GM23248 (cell line): ENCODE measurements at regions not wholly inside any gene's neighbourhood (a gene's known extent, or its start where the extent isn't known, plus 50 kb on each side); places are given as distances from the start of the nearest gene placed in this dataset.

ENCODE experiments used
- DNase-seq: peaks from one replicate; pipeline ENCODE4 v3.0.0-alpha.2; 2015
- H2AFZ ChIP-seq: fragments of 200-600 bp; sonication (generic); 2 replicates; pipeline ENCODE4 v1.6.1; 2016; ENCODE audit warnings: antibody characterized with exemption
- H3F3A ChIP-seq: fragments of 200-600 bp; sonication (generic); 2 replicates; pipeline ENCODE4 v1.6.1; 2016; ENCODE audit warnings: mild to moderate bottlenecking, antibody characterized with exemption, mixed run types; ENCODE audit not compliant: insufficient read depth
- H3K27ac ChIP-seq: fragments of 200-600 bp; sonication (generic); 2 replicates; pipeline ENCODE4 v1.5.1; 2016; ENCODE audit warnings: mild to moderate bottlenecking
- H3K27me3 ChIP-seq: fragments of 200-600 bp; sonication (generic); replicated peaks from 2 replicates; pipeline ENCODE4 v1.6.1; 2016; ENCODE audit warnings: mild to moderate bottlenecking; ENCODE audit not compliant: insufficient read depth
- H3K36me3 ChIP-seq: fragments of 200-600 bp; sonication (generic); 2 replicates; pipeline ENCODE4 v1.6.1; 2016; ENCODE audit warnings: low read depth, mild to moderate bottlenecking
- H3K4me1 ChIP-seq: fragments of 200-600 bp; sonication (generic); 2 replicates; pipeline ENCODE4 v1.6.1; 2016; ENCODE audit warnings: mild to moderate bottlenecking; ENCODE audit not compliant: insufficient read depth
- H3K4me2 ChIP-seq: fragments of 200-600 bp; sonication (generic); one replicate; pipeline ENCODE4 v1.6.1; 2016; ENCODE audit warnings: mild to moderate bottlenecking; ENCODE audit not compliant: unreplicated experiment
- H3K4me3 ChIP-seq: fragments of 200-600 bp; sonication (generic); 2 replicates; pipeline ENCODE4 v1.5.1; 2016; ENCODE audit warnings: mild to moderate bottlenecking
- H3K79me2 ChIP-seq: fragments of 200-600 bp; sonication (generic); 2 replicates; pipeline ENCODE4 v1.6.1; 2016; ENCODE audit warnings: mild to moderate bottlenecking; ENCODE audit not compliant: insufficient read depth
- H3K9ac ChIP-seq: fragments of 200-600 bp; sonication (generic); 2 replicates; pipeline ENCODE4 v1.6.1; 2016; ENCODE audit warnings: mild to moderate bottlenecking
- H3K9me2 ChIP-seq: fragments of 200-600 bp; sonication (generic); 2 replicates; pipeline ENCODE4 v1.6.1; 2016; ENCODE audit warnings: mixed run types, mild to moderate bottlenecking, moderate library complexity; ENCODE audit not compliant: insufficient read depth
- H3K9me3 ChIP-seq: fragments of 200-600 bp; sonication (generic); one replicate; pipeline ENCODE4 v1.6.1; 2017; ENCODE audit warnings: low read depth
- H4K20me1 ChIP-seq: fragments of 200-600 bp; sonication (generic); 2 replicates; pipeline ENCODE4 v1.6.0; 2016; ENCODE audit not compliant: insufficient read depth
- EZH2 ChIP-seq: fragments of 200-600 bp; sonication (generic); IDR thresholded peaks from 2 replicates; pipeline ENCODE4 v1.6.1; 2018; ENCODE audit warnings: antibody characterized with exemption, mild to moderate bottlenecking; ENCODE audit not compliant: insufficient read depth, poor library complexity, severe bottlenecking
- EZH2phosphoT487 ChIP-seq: fragments of 200-600 bp; sonication (generic); IDR thresholded peaks from 2 replicates; pipeline ENCODE4 v1.6.1; 2018; ENCODE audit warnings: antibody characterized with exemption, moderate library complexity, mild to moderate bottlenecking, low read depth; ENCODE audit not compliant: insufficient read depth
- WGBS, 2 experiments: methylation state at CpG; one replicate each; pipeline ENCODE4 v1.1.6; 2015 to 2017; ENCODE audit warnings: low lambda C conversion rate in 2 of 2, low coverage in 1 of 2; ENCODE audit errors: missing lambda C conversion rate in 2 of 2; 5-methylcytosine and 5-hydroxymethylcytosine counted together
- in situ Hi-C: fragments of 300-500 bp; cut with MboI; formaldehyde crosslinking; loops from 2 replicates; pipeline ENCODE4 v1.15.0; 2020

GRCh38 chr12:89848732-89849131 lies 140.1 kb upstream of the ATP2B1 start:
- no peaks in the 10 kb centered on the region for H3F3A ChIP-seq
- H3K9me2 ChIP-seq = no peaks in the 10 kb centered on the region
- H3K79me2 ChIP-seq = no peaks in the 10 kb centered on the region
- no peak overlapping the region for H3K4me2 ChIP-seq
- in situ Hi-C loops = no loop called here
- H3K9ac ChIP-seq = no peak overlapping the region
- no peak for TF ChIP-seq EZH2
- no peak for TF ChIP-seq EZH2phosphoT487
- peaks cover 30% of the 10 kb centered on the region for H3K27me3 ChIP-seq
- H3K9me3 ChIP-seq = no peaks in the 10 kb centered on the region
- no peak for DNase-seq
- 64 to 71% methylated on average over 8 of the region's 8 CpGs for WGBS, 2 experiments
- H3K27ac ChIP-seq = no peak overlapping the region
- no peak overlapping the region for H3K4me3 ChIP-seq
- no peaks in the 10 kb centered on the region for H3K4me1 ChIP-seq
- H3K36me3 ChIP-seq = no peaks in the 10 kb centered on the region
- H2AFZ ChIP-seq = no peak overlapping the region
- no peaks in the 10 kb centered on the region for H4K20me1 ChIP-seq

GRCh38 chr12:89846473-89847055 lies 137.9 kb upstream of the ATP2B1 start:
- Histone ChIP-seq H3K4me2 (no peak overlapping the region), H3K4me3 (no peak overlapping the region), H3K9me3 (no peaks in the 10 kb centered on the region), H3K79me2 (no peaks in the 10 kb centered on the region), H4K20me1 (no peaks in the 10 kb centered on the region), H2AFZ (no peak overlapping the region), H3K9ac (no peak overlapping the region), H3K27me3 (peaks cover 22% of the 10 kb centered on the region), H3K27ac (no peak overlapping the region), H3K4me1 (no peaks in the 10 kb centered on the region), H3K36me3 (no peaks in the 10 kb centered on the region), H3F3A (no peaks in the 10 kb centered on the region), H3K9me2 (no peaks in the 10 kb centered on the region)
- DNase-seq = no peak
- in situ Hi-C loops = no loop called here
- 90 to 92% methylated on average over 2 of the region's 2 CpGs for WGBS, 2 experiments
- TF ChIP-seq EZH2 (no peak), EZH2phosphoT487 (no peak)

- no peaks in the 10 kb centered on the region for H3K9me2 ChIP-seq
- H4K20me1 ChIP-seq = no peaks in the 10 kb centered on the region
- H3K4me1 ChIP-seq = no peaks in the 10 kb centered on the region
- H3K4me3 ChIP-seq = no peak overlapping the region
- no peaks in the 10 kb centered on the region for H3K36me3 ChIP-seq
- peaks cover 15% of the 10 kb centered on the region for H3K27me3 ChIP-seq
- no peak overlapping the region for H3K4me2 ChIP-seq
- in situ Hi-C loops = no loop called here
- H2AFZ ChIP-seq = no peak overlapping the region
- H3F3A ChIP-seq = no peaks in the 10 kb centered on the region
- DNase-seq = no peak
- H3K27ac ChIP-seq = no peak overlapping the region
- H3K9me3 ChIP-seq = no peaks in the 10 kb centered on the region
- H3K9ac ChIP-seq = no peak overlapping the region
- WGBS, 2 experiments = 56 to 59% methylated on average over 1 of the region's 1 CpG
- no peaks in the 10 kb centered on the region for H3K79me2 ChIP-seq
- TF ChIP-seq EZH2phosphoT487 (no peak), EZH2 (no peak)
Measured at GRCh38 chr12:89845767-89846166, 137.1 kb upstream of the ATP2B1 start.

GRCh38 chr12:89845366-89845765 lies 136.7 kb upstream of the ATP2B1 start:
- no peak for DNase-seq
- H3F3A ChIP-seq = no peaks in the 10 kb centered on the region
- H3K4me3 ChIP-seq = no peak overlapping the region
- H3K4me1 ChIP-seq = no peaks in the 10 kb centered on the region
- H3K36me3 ChIP-seq = no peaks in the 10 kb centered on the region
- H3K9me2 ChIP-seq = no peaks in the 10 kb centered on the region
- TF ChIP-seq EZH2phosphoT487 = no peak
- no peak for TF ChIP-seq EZH2
- peaks cover 10% of the 10 kb centered on the region for H3K27me3 ChIP-seq
- in situ Hi-C loops = no loop called here
- H3K79me2 ChIP-seq = no peaks in the 10 kb centered on the region
- no peak overlapping the region for H3K9ac ChIP-seq
- H2AFZ ChIP-seq = no peak overlapping the region
- no peak overlapping the region for H3K4me2 ChIP-seq
- H3K9me3 ChIP-seq = no peaks in the 10 kb centered on the region
- 67 to 72% methylated on average over 3 of the region's 3 CpGs for WGBS, 2 experiments
- no peaks in the 10 kb centered on the region for H4K20me1 ChIP-seq
- H3K27ac ChIP-seq = no peak overlapping the region

GRCh38 chr12:89844539-89844938 lies 135.9 kb upstream of the ATP2B1 start:
- Histone ChIP-seq H4K20me1 (no peaks in the 10 kb centered on the region), H3K4me3 (no peak overlapping the region), H3K9ac (no peak overlapping the region), H3K36me3 (no peaks in the 10 kb centered on the region), H3K27me3 (peaks cover 5% of the 10 kb centered on the region), H3K9me2 (no peaks in the 10 kb centered on the region), H3K4me1 (no peaks in the 10 kb centered on the region), H3K79me2 (no peaks in the 10 kb centered on the region), H2AFZ (no peak overlapping the region), H3F3A (no peaks in the 10 kb centered on the region), H3K4me2 (no peak overlapping the region), H3K9me3 (no peaks in the 10 kb centered on the region), H3K27ac (no peak overlapping the region)
- DNase-seq = no peak
- TF ChIP-seq EZH2 (no peak), EZH2phosphoT487 (no peak)
- in situ Hi-C loops = no loop called here
- 94 to 100% methylated on average over 1 of the region's 1 CpG for WGBS, 2 experiments
